Activated naive CD4-positive, alpha-beta T cell treated with anti-CD3 and anti-CD28 coated beads, Interleukin-2, amount 10 ng/mL, durations not matched to agents 7 days and 5 days (primary cell): ENCODE measurements at regions not wholly inside any gene's neighbourhood (a gene's known extent, or its start where the extent isn't known, plus 50 kb on each side); places are given as distances from the start of the nearest gene placed in this dataset.

Source experiments
- CTCF ChIA-PET: fragments of 350-600 bp; sonication (Branson Sonifier 250); formaldehyde crosslinking; loops from one replicate; lab custom pipeline; 2021; ENCODE audit warnings: antibody characterized with exemption; lab: Charles Lee
- DNase-seq: peaks from one replicate; pipeline ENCODE4 v3.0.0-alpha.2; 2020
- H3K27ac Mint-ChIP-seq: one replicate; pipeline ENCODE4 v1.8.0; 2021; ENCODE audit warnings: mild to moderate bottlenecking, moderate library complexity, mixed read lengths
- H3K27me3 Mint-ChIP-seq: one replicate; pipeline ENCODE4 v1.8.0; 2021; ENCODE audit warnings: mild to moderate bottlenecking, mixed read lengths
- H3K36me3 Mint-ChIP-seq: one replicate; pipeline ENCODE4 v1.8.0; 2021; ENCODE audit warnings: mixed read lengths
- H3K4me1 Mint-ChIP-seq: one replicate; pipeline ENCODE4 v1.8.0; 2021; ENCODE audit warnings: mixed read lengths
- H3K4me3 Mint-ChIP-seq: one replicate; pipeline ENCODE4 v1.8.0; 2021; ENCODE audit warnings: mild to moderate bottlenecking, moderate library complexity, mixed read lengths
- H3K9me3 Mint-ChIP-seq: one replicate; pipeline ENCODE4 v1.8.0; 2021; ENCODE audit warnings: mixed read lengths

- no peaks in the 10 kb centered on the region for H3K4me1 Mint-ChIP-seq
- no peaks in the 10 kb centered on the region for H3K9me3 Mint-ChIP-seq
- no peak overlapping the region for H3K4me3 Mint-ChIP-seq
- H3K27ac Mint-ChIP-seq: no peak overlapping the region
- no peak for DNase-seq
- no peaks in the 10 kb centered on the region for H3K36me3 Mint-ChIP-seq
- CTCF ChIA-PET: no interaction called here
- H3K27me3 Mint-ChIP-seq: no peaks in the 10 kb centered on the region
These were observed 353.2 kb downstream of the BCAT1 start for GRCh38 chr12:24595652-24596235.

GRCh38 chr12:24591715-24592440, 357.0 kb downstream of the BCAT1 start:
- CTCF ChIA-PET: no interaction called here

GRCh38 chr12:24591079-24591626, 357.7 kb downstream of the BCAT1 start:
- Mint-ChIP-seq H3K27ac (no peak overlapping the region), H3K9me3 (no peaks in the 10 kb centered on the region), H3K4me3 (no peak overlapping the region), H3K27me3 (no peaks in the 10 kb centered on the region), H3K4me1 (no peaks in the 10 kb centered on the region), H3K36me3 (no peaks in the 10 kb centered on the region)
- no peak for DNase-seq
- CTCF ChIA-PET: no interaction called here

More at GRCh38 chr12:24591715-24592440, 357.0 kb downstream of the BCAT1 start:
- DNase-seq: no peak
- no peak overlapping the region for H3K27ac Mint-ChIP-seq
- no peaks in the 10 kb centered on the region for H3K36me3 Mint-ChIP-seq
- H3K4me1 Mint-ChIP-seq: no peaks in the 10 kb centered on the region
- no peaks in the 10 kb centered on the region for H3K27me3 Mint-ChIP-seq
- no peak overlapping the region for H3K4me3 Mint-ChIP-seq
- H3K9me3 Mint-ChIP-seq: no peaks in the 10 kb centered on the region

GRCh38 chr12:24586293-24586692, 362.6 kb downstream of the BCAT1 start:
- peaks cover 7% of the 10 kb centered on the region for H3K9me3 Mint-ChIP-seq
- CTCF ChIA-PET: no interaction called here
- H3K4me3 Mint-ChIP-seq: no peak overlapping the region
- DNase-seq: no peak
- no peaks in the 10 kb centered on the region for H3K27me3 Mint-ChIP-seq
- no peak overlapping the region for H3K27ac Mint-ChIP-seq
- no peaks in the 10 kb centered on the region for H3K36me3 Mint-ChIP-seq
- no peaks in the 10 kb centered on the region for H3K4me1 Mint-ChIP-seq

- no peaks in the 10 kb centered on the region for H3K27me3 Mint-ChIP-seq
- no peaks in the 10 kb centered on the region for H3K36me3 Mint-ChIP-seq
- no peak overlapping the region for H3K4me3 Mint-ChIP-seq
- CTCF ChIA-PET: no interaction called here
- DNase-seq: no peak
- H3K4me1 Mint-ChIP-seq: no peaks in the 10 kb centered on the region
- H3K9me3 Mint-ChIP-seq: peaks cover 8% of the 10 kb centered on the region
- no peak overlapping the region for H3K27ac Mint-ChIP-seq
These were observed 364.7 kb downstream of the BCAT1 start for GRCh38 chr12:24584032-24584675.

GRCh38 chr12:24582954-24583601, 365.8 kb downstream of the BCAT1 start:
- H3K9me3 Mint-ChIP-seq: peaks cover 8% of the 10 kb centered on the region
- H3K4me1 Mint-ChIP-seq: no peaks in the 10 kb centered on the region
- no peaks in the 10 kb centered on the region for H3K36me3 Mint-ChIP-seq
- no peak for DNase-seq
- no peaks in the 10 kb centered on the region for H3K27me3 Mint-ChIP-seq
- H3K4me3 Mint-ChIP-seq: no peak overlapping the region
- H3K27ac Mint-ChIP-seq: no peak overlapping the region
- CTCF ChIA-PET: no interaction called here

- Mint-ChIP-seq H3K4me1 (no peaks in the 10 kb centered on the region), H3K9me3 (no peaks in the 10 kb centered on the region), H3K36me3 (no peaks in the 10 kb centered on the region), H3K27me3 (no peaks in the 10 kb centered on the region), H3K4me3 (no peak overlapping the region), H3K27ac (no peak overlapping the region)
- no peak for DNase-seq
- CTCF ChIA-PET: no interaction called here
These were observed 374.4 kb downstream of the BCAT1 start for GRCh38 chr12:24574538-24574937.

- Mint-ChIP-seq H3K4me1 (no peaks in the 10 kb centered on the region), H3K27ac (no peak overlapping the region), H3K36me3 (no peaks in the 10 kb centered on the region), H3K4me3 (no peak overlapping the region), H3K27me3 (no peaks in the 10 kb centered on the region), H3K9me3 (no peaks in the 10 kb centered on the region)
- CTCF ChIA-PET: no interaction called here
- no peak for DNase-seq
These were observed 375.3 kb downstream of the BCAT1 start for GRCh38 chr12:24573621-24574020.

- H3K4me1 Mint-ChIP-seq: peaks cover 12% of the 10 kb centered on the region
- CTCF ChIA-PET: no interaction called here
These were observed 383.6 kb downstream of the BCAT1 start for GRCh38 chr12:24565300-24565699.

GRCh38 chr12:24562771-24563431, 386.0 kb downstream of the BCAT1 start:
- Mint-ChIP-seq H3K4me1 (peaks cover 12% of the 10 kb centered on the region), H3K9me3 (no peaks in the 10 kb centered on the region), H3K27ac (no peak overlapping the region), H3K27me3 (peaks cover 56% of the 10 kb centered on the region), H3K36me3 (peaks cover 2% of the 10 kb centered on the region), H3K4me3 (peak overlapping the region; percentile 64)
- CTCF ChIA-PET: no interaction called here
- DNase-seq: no peak

More at GRCh38 chr12:24565300-24565699, 383.6 kb downstream of the BCAT1 start:
- no peaks in the 10 kb centered on the region for H3K9me3 Mint-ChIP-seq
- peaks cover 2% of the 10 kb centered on the region for H3K36me3 Mint-ChIP-seq
- no peak overlapping the region for H3K4me3 Mint-ChIP-seq
- H3K27me3 Mint-ChIP-seq: peaks cover 50% of the 10 kb centered on the region
- DNase-seq: no peak
- H3K27ac Mint-ChIP-seq: no peak overlapping the region

- peaks cover 56% of the 10 kb centered on the region for H3K27me3 Mint-ChIP-seq
- H3K4me3 Mint-ChIP-seq: peak overlapping the region; percentile 71
- CTCF ChIA-PET: no interaction called here
- DNase-seq: peak; percentile 24
- H3K27ac Mint-ChIP-seq: no peak overlapping the region
- H3K9me3 Mint-ChIP-seq: no peaks in the 10 kb centered on the region
- peaks cover 12% of the 10 kb centered on the region for H3K4me1 Mint-ChIP-seq
- peaks cover 2% of the 10 kb centered on the region for H3K36me3 Mint-ChIP-seq
These were observed 386.8 kb downstream of the BCAT1 start for GRCh38 chr12:24561882-24562770.

GRCh38 chr12:24561411-24561871, 387.5 kb downstream of the BCAT1 start:
- Mint-ChIP-seq H3K4me3 (peak overlapping the region; percentile 71), H3K36me3 (peaks cover 2% of the 10 kb centered on the region), H3K9me3 (no peaks in the 10 kb centered on the region), H3K27me3 (peaks cover 56% of the 10 kb centered on the region), H3K4me1 (peaks cover 12% of the 10 kb centered on the region), H3K27ac (no peak overlapping the region)
- DNase-seq: no peak
- CTCF ChIA-PET: no interaction called here

GRCh38 chr12:24560831-24561271, 388.1 kb downstream of the BCAT1 start:
- H3K4me1 Mint-ChIP-seq: peaks cover 12% of the 10 kb centered on the region
- CTCF ChIA-PET: no interaction called here
- peak overlapping the region; percentile 71 for H3K4me3 Mint-ChIP-seq
- no peaks in the 10 kb centered on the region for H3K9me3 Mint-ChIP-seq
- peaks cover 56% of the 10 kb centered on the region for H3K27me3 Mint-ChIP-seq
- DNase-seq: no peak
- H3K36me3 Mint-ChIP-seq: peaks cover 2% of the 10 kb centered on the region
- H3K27ac Mint-ChIP-seq: no peak overlapping the region
